GF-D8 (cell line): ENCODE measurements at regions not wholly inside any gene's neighbourhood (a gene's known extent, or its start where the extent isn't known, plus 50 kb on each side); places are given as distances from the start of the nearest gene placed in this dataset.

Experiments
- DNase-seq: peaks from one replicate; lab custom pipeline; 2025; lab: John Stamatoyannopoulos, UW

- DNase-seq = no peak
Observed at GRCh38 chr2:195495966-195496365, 161.1 kb upstream of the SLC39A10 start.

GRCh38 chr2:195495351-195495750 is 161.7 kb upstream of the SLC39A10 start:
- DNase-seq = peak; percentile 43

- no peak for DNase-seq
Observed at GRCh38 chr2:195494451-195494850, 162.6 kb upstream of the SLC39A10 start.

- DNase-seq = no peak
Observed at GRCh38 chr2:195493416-195493815, 163.6 kb upstream of the SLC39A10 start.

GRCh38 chr2:195490319-195490718 is 166.7 kb upstream of the SLC39A10 start:
- peak; percentile 20 for DNase-seq

- no peak for DNase-seq
Observed at GRCh38 chr2:195489101-195489500, 167.9 kb upstream of the SLC39A10 start.

- peak; percentile 20 for DNase-seq
Observed at GRCh38 chr2:195488567-195488966, 168.5 kb upstream of the SLC39A10 start.

GRCh38 chr2:195486987-195487644 is 169.9 kb upstream of the SLC39A10 start:
- peak; percentile 99 for DNase-seq

- DNase-seq = peak; percentile 73
Observed at GRCh38 chr2:195486520-195486919, 170.5 kb upstream of the SLC39A10 start.

GRCh38 chr2:195482010-195482409 is 175.0 kb upstream of the SLC39A10 start:
- no peak for DNase-seq

GRCh38 chr2:195480121-195480520 is 176.9 kb upstream of the SLC39A10 start:
- DNase-seq = no peak

- DNase-seq = no peak
Observed at GRCh38 chr2:195479407-195479806, 177.6 kb upstream of the SLC39A10 start.

- no peak for DNase-seq
Observed at GRCh38 chr2:195477996-195478382, 179.0 kb upstream of the SLC39A10 start.

GRCh38 chr2:195477248-195477995 is 179.6 kb upstream of the SLC39A10 start:
- DNase-seq = no peak

- no peak for DNase-seq
Observed at GRCh38 chr2:195475336-195475735, 181.7 kb upstream of the SLC39A10 start.

GRCh38 chr2:195473862-195474261 is 183.2 kb upstream of the SLC39A10 start:
- DNase-seq = no peak

- DNase-seq = no peak
Observed at GRCh38 chr2:195472501-195473234, 184.4 kb upstream of the SLC39A10 start.

- no peak for DNase-seq
Observed at GRCh38 chr2:195471807-195472206, 185.2 kb upstream of the SLC39A10 start.

GRCh38 chr2:195471163-195471562 is 185.9 kb upstream of the SLC39A10 start:
- DNase-seq = no peak

- no peak for DNase-seq
Observed at GRCh38 chr2:195470622-195471021, 186.4 kb upstream of the SLC39A10 start.

GRCh38 chr2:195468771-195469170 is 188.3 kb upstream of the SLC39A10 start:
- DNase-seq = no peak

- DNase-seq = no peak
Observed at GRCh38 chr2:195466427-195466826, 190.6 kb upstream of the SLC39A10 start.

GRCh38 chr2:195461010-195461409 is 196.0 kb upstream of the SLC39A10 start:
- no peak for DNase-seq
